GM12878 (cell line): ENCODE measurements at regions not wholly inside any gene's neighbourhood (a gene's known extent, or its start where the extent isn't known, plus 50 kb on each side); places are given as distances from the start of the nearest gene placed in this dataset.

Experiments used
- ATAC-seq: fragments of 200-7000 bp; cut with Tn5 transposase; 3 replicates; pipeline ENCODE4 v1.9.1; 2020; ENCODE audit warnings: mild to moderate bottlenecking, moderate library complexity
- BruUV-seq: library from RNA; stranded (reverse); fragments of 400-500 nt; replicated peaks from 2 replicates; lab custom pipeline; 2021; lab: Mats Ljungman, UMichigan
- CTCF ChIA-PET: fragments of 300-600 bp; sonication (Branson Sonifier 250); formaldehyde crosslinking; extraction: SDS; loops from one replicate; lab custom pipeline; 2021; ENCODE audit warnings: inconsistent platforms; lab: Yijun Ruan, JAX
- POLR2A ChIA-PET: fragments of 350-600 bp; formaldehyde crosslinking; extraction: SDS; loops from one replicate; lab custom pipeline; 2021; ENCODE audit warnings: inconsistent platforms; lab: Charles Lee
- RAD21 ChIA-PET: fragments of 300-600 bp; sonication (Branson Sonifier 250); formaldehyde crosslinking; loops from one replicate; lab custom pipeline; 2023; ENCODE audit warnings: antibody characterized with exemption; ENCODE audit not compliant: unreplicated experiment; lab: Charles Lee
- SMC1A ChIA-PET: fragments of 300-600 bp; sonication (Branson Sonifier 250); formaldehyde crosslinking; loops from one replicate; lab custom pipeline; 2023; ENCODE audit not compliant: unreplicated experiment, uncharacterized antibody; lab: Charles Lee
- DNase-seq: peaks from one replicate; pipeline ENCODE4 v3.0.0-alpha.2; 2011; ENCODE audit warnings: low read depth, low spot score
- FAIRE-seq: peaks from 3 replicates; lab custom pipeline; 2011; peaks lifted over from hg19 to GRCh38; lab: Jason Lieb, UNC
- H2AFZ ChIP-seq: 2 replicates; pipeline ENCODE4 v1.6.0; 2011; ENCODE audit warnings: low read depth, low read length, control low read depth; ENCODE audit not compliant: control insufficient read depth
- H3K27ac ChIP-seq: 2 replicates; pipeline ENCODE4 v1.5.1; 2011; ENCODE audit warnings: control low read depth; ENCODE audit not compliant: control insufficient read depth, insufficient read depth
- H3K27me3 ChIP-seq, 2 experiments: replicated peaks in 1 of 2; 2 replicates each; pipeline versions ENCODE4 v1.6.0 to v1.6.1; 2011; ENCODE audit warnings: low read length in 1 of 2; ENCODE audit not compliant: control insufficient read depth in 2 of 2, insufficient read depth in 2 of 2
- H3K36me3 ChIP-seq, 2 experiments: 2 replicates each; pipeline ENCODE4 v1.5.1; 2011; ENCODE audit warnings: low read length in 1 of 2; ENCODE audit not compliant: control insufficient read depth in 2 of 2, insufficient read depth in 2 of 2
- H3K4me1 ChIP-seq: 2 replicates; pipeline ENCODE4 v1.6.1; 2011; ENCODE audit warnings: mild to moderate bottlenecking, low read length, moderate library complexity, mixed read lengths; ENCODE audit not compliant: control insufficient read depth, insufficient read depth
- H3K4me2 ChIP-seq: 2 replicates; pipeline ENCODE4 v1.6.0; 2011; ENCODE audit warnings: control low read depth; ENCODE audit not compliant: control insufficient read depth, insufficient read depth
- H3K4me3 ChIP-seq: fragments of 200-600 bp; sonication (generic); 2 replicates; pipeline ENCODE4 v1.5.1; 2016
- H3K79me2 ChIP-seq: 2 replicates; pipeline ENCODE4 v1.6.0; 2011; ENCODE audit warnings: low read length; ENCODE audit not compliant: control insufficient read depth, insufficient read depth
- H3K9ac ChIP-seq: 2 replicates; pipeline ENCODE4 v1.8.0; 2011; ENCODE audit warnings: low read length, control low read depth, mixed read lengths; ENCODE audit not compliant: control insufficient read depth, insufficient read depth
- H3K9me3 ChIP-seq: replicated peaks from 3 replicates; pipeline ENCODE4 v1.5.1; 2011; ENCODE audit warnings: mild to moderate bottlenecking, low read length; ENCODE audit not compliant: control insufficient read depth, insufficient read depth
- H4K20me1 ChIP-seq: 2 replicates; pipeline ENCODE4 v1.6.0; 2011; ENCODE audit not compliant: control insufficient read depth, insufficient read depth
- BHLHE40 ChIP-seq, 2 experiments: fragments of 450-650 bp in 1 of 2; IDR thresholded peaks; 2 replicates each; pipeline ENCODE4 v1.6.1; 2011 to 2017; ENCODE audit warnings: low read depth in 2 of 2, borderline replicate concordance in 1 of 2, improper control_type of control experiment in 1 of 2, low read length in 1 of 2, mild to moderate bottlenecking in 1 of 2
- BMI1 ChIP-seq: fragments of 450-650 bp; IDR thresholded peaks from 2 replicates; pipeline ENCODE4 v1.6.1; 2016; ENCODE audit warnings: mild to moderate bottlenecking, moderate library complexity, borderline replicate concordance
- IRF4 ChIP-seq: IDR thresholded peaks from 2 replicates; pipeline ENCODE4 v1.6.1; 2011; ENCODE audit warnings: low read depth, low read length
- JUNB ChIP-seq: IDR thresholded peaks from 2 replicates; pipeline ENCODE4 v1.6.1; 2016; ENCODE audit warnings: antibody characterized with exemption, mild to moderate bottlenecking
- LARP7 ChIP-seq: fragments of 450-650 bp; IDR thresholded peaks from 2 replicates; pipeline ENCODE4 v1.6.1; 2017; ENCODE audit warnings: mild to moderate bottlenecking
- MTA3 ChIP-seq: IDR thresholded peaks from 2 replicates; pipeline ENCODE4 v1.6.1; 2012; ENCODE audit warnings: low read length, inconsistent platforms, borderline replicate concordance
- MYC ChIP-seq: IDR thresholded peaks from 2 replicates; pipeline ENCODE4 v1.6.1; 2011; ENCODE audit warnings: mild to moderate bottlenecking, low read length, moderate library complexity, inconsistent platforms; ENCODE audit not compliant: insufficient read depth, insufficient replicate concordance, insufficient read length, severe bottlenecking
- in situ Hi-C: fragments of 300-500 bp; cut with MboI; formaldehyde crosslinking; loops from 9 replicates; pipeline ENCODE4 v1.14.3; 2018; ENCODE audit warnings: mixed read lengths
- intact Hi-C: fragments of 100-400 bp; cut with micrococcal nuclease; formaldehyde crosslinking; loops from one replicate; pipeline ENCODE4 v1.14.2; 2022; ENCODE audit not compliant: unreplicated experiment
- TF ChIP-seq, protein P1 (sequence below): IDR thresholded peaks from 2 replicates; pipeline ENCODE4 v1.6.1; 2011; ENCODE audit warnings: low read depth, mild to moderate bottlenecking, low read length, moderate library complexity, borderline replicate concordance; ENCODE audit errors: extremely low read depth
- TF ChIP-seq, protein P2 (sequence below): IDR thresholded peaks from 2 replicates; pipeline ENCODE4 v1.6.1; 2012; ENCODE audit warnings: low read depth, low read length, improper control_type of control experiment
- TF ChIP-seq, protein P3 (sequence below): fragments of 450-650 bp; IDR thresholded peaks from 2 replicates; pipeline ENCODE4 v1.6.1; 2017; ENCODE audit warnings: low read depth, mild to moderate bottlenecking, moderate library complexity

DNA sequence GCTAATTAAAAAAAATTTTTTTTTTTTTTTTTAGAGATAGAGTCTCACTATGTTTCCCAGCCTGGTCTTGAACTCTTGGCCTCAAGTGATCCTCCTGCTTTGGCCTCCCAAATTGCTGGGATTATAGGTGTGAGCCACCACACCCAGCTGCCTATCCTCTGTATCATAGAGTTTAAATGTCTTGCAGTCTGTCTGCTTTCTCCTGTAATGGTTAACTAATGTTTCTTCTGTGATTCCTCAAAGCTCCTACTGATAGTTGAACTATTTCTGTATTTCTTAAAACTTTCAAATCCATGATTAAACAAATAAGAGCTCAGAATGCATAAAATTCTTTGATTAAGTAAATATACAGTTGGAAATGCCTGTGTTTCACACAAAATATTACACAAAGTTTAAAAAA, 115.4 kb upstream of the TPM1 start:
- H3K79me2 ChIP-seq, result no peaks in the 10 kb centered on the region
- no peaks in the 10 kb centered on the region for H4K20me1 ChIP-seq
- H2AFZ ChIP-seq, result no peak overlapping the region
- no peaks in the 10 kb centered on the region for H3K36me3 ChIP-seq
- RAD21 ChIA-PET, result no interaction called here
- in situ Hi-C loops (no loop called here), intact Hi-C loops (no loop called here)
- CTCF ChIA-PET, result interaction anchor here (0.7 kb wide), 1 partner anchor 25 kb away, joined by 3 read pairs; no protein-coding TSS in a partner anchor
- no peak for ATAC-seq
- H3K9ac ChIP-seq, result no peak overlapping the region
- no peak for FAIRE-seq
- BruUV-seq, result no TSS peak
- no peak overlapping the region for H3K27ac ChIP-seq
- SMC1A ChIA-PET, result no interaction called here
- POLR2A ChIA-PET, result no interaction called here
- no peak overlapping the region for H3K4me2 ChIP-seq
- H3K9me3 ChIP-seq, result no peaks in the 10 kb centered on the region
- no peak overlapping the region for H3K4me3 ChIP-seq
- H3K27me3 ChIP-seq, result no peaks in the 10 kb centered on the region
- no peaks in the 10 kb centered on the region for H3K4me1 ChIP-seq
- TF ChIP-seq BMI1, result no peak
- TF ChIP-seq, protein P1, sequence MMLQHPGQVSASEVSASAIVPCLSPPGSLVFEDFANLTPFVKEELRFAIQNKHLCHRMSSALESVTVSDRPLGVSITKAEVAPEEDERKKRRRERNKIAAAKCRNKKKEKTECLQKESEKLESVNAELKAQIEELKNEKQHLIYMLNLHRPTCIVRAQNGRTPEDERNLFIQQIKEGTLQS, result no peak
- no peak for TF ChIP-seq LARP7
- TF ChIP-seq, protein P2, sequence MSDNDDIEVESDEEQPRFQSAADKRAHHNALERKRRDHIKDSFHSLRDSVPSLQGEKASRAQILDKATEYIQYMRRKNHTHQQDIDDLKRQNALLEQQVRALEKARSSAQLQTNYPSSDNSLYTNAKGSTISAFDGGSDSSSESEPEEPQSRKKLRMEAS, result no peak
- TF ChIP-seq MTA3, result no peak
- TF ChIP-seq, protein P3, sequence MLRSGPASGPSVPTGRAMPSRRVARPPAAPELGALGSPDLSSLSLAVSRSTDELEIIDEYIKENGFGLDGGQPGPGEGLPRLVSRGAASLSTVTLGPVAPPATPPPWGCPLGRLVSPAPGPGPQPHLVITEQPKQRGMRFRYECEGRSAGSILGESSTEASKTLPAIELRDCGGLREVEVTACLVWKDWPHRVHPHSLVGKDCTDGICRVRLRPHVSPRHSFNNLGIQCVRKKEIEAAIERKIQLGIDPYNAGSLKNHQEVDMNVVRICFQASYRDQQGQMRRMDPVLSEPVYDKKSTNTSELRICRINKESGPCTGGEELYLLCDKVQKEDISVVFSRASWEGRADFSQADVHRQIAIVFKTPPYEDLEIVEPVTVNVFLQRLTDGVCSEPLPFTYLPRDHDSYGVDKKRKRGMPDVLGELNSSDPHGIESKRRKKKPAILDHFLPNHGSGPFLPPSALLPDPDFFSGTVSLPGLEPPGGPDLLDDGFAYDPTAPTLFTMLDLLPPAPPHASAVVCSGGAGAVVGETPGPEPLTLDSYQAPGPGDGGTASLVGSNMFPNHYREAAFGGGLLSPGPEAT, result no peak
- TF ChIP-seq IRF4, result no peak
- no peak for TF ChIP-seq JUNB
- no peak for TF ChIP-seq MYC
- TF ChIP-seq BHLHE40 (IDR thresholded peaks at IDR 0.05; ENCODE audit: borderline replicate concordance in 1 of 2, low read depth in 2 of 2, low read length in 1 of 2), result no peak
- TF ChIP-seq, all 136 proteins: peak for 0
- no peak for DNase-seq
